ENCODE measurements at regions not wholly inside any gene's neighbourhood (a gene's known extent, or its start where the extent isn't known, plus 50 kb on each side); places are given as distances from the start of the nearest gene placed in this dataset.

GRCh38 chr3:96039632-96040031, 774.8 kb upstream of the EPHA6 start:
- no peak for TF ChIP-seq CTCF (IDR thresholded peaks at IDR 0.05; ENCODE audit: low read depth, low read length)
- TF ChIP-seq, protein P1, sequence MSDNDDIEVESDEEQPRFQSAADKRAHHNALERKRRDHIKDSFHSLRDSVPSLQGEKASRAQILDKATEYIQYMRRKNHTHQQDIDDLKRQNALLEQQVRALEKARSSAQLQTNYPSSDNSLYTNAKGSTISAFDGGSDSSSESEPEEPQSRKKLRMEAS (IDR thresholded peaks at IDR 0.05; ENCODE audit: low read depth, low read length): no peak
- TF ChIP-seq MYC (IDR thresholded peaks at IDR 0.05; ENCODE audit: low read depth, low read length): no peak
- no peak for TF ChIP-seq POLR2A (IDR thresholded peaks at IDR 0.05; ENCODE audit: extremely low read depth, insufficient read length)
- no peak for DNase-seq (ENCODE audit: low read depth)
- H3K4me3 ChIP-seq (ENCODE audit: low read depth, low read length): no peak overlapping the region

GRCh38 chr3:96059301-96059700, 755.1 kb upstream of the EPHA6 start:
- no peak for TF ChIP-seq POLR2A (IDR thresholded peaks at IDR 0.05; ENCODE audit: extremely low read depth, insufficient read length)
- TF ChIP-seq CTCF (IDR thresholded peaks at IDR 0.05; ENCODE audit: low read depth, low read length): no peak
- TF ChIP-seq, protein P1 (IDR thresholded peaks at IDR 0.05; ENCODE audit: low read depth, low read length): no peak
- no peak for TF ChIP-seq MYC (IDR thresholded peaks at IDR 0.05; ENCODE audit: low read depth, low read length)
- no peak for DNase-seq (ENCODE audit: low read depth)
- H3K4me3 ChIP-seq (ENCODE audit: low read depth, low read length): no peak overlapping the region

DNA sequence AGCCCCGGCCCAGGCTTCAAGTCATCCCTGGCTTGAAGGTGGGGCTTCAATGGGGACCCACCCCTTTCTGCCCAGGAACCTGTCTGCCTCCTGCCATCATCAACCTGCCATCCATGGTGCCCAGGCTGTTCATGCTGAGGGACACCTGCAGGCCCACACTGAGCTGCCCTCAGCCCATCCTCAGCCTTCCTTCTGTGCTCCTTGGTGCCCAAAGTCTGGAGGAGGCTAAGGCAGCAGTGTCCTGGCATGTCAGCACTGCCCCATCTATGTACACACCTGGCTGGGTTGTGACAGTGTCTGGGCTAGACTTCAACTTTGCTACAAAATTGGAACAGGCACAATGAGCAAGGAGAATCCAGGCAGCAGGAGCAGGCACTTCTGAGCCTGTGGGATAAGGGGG, 745.3 kb upstream of the EPHA6 start:
- TF ChIP-seq, protein P1 (IDR thresholded peaks at IDR 0.05; ENCODE audit: low read depth, low read length): no peak
- TF ChIP-seq POLR2A (IDR thresholded peaks at IDR 0.05; ENCODE audit: extremely low read depth, insufficient read length) (no peak), MYC (IDR thresholded peaks at IDR 0.05; ENCODE audit: low read depth, low read length) (no peak), CTCF (IDR thresholded peaks at IDR 0.05; ENCODE audit: low read depth, low read length) (no peak)
- no peak overlapping the region for H3K4me3 ChIP-seq (ENCODE audit: low read depth, low read length)
- DNase-seq (ENCODE audit: low read depth): no peak

DNA sequence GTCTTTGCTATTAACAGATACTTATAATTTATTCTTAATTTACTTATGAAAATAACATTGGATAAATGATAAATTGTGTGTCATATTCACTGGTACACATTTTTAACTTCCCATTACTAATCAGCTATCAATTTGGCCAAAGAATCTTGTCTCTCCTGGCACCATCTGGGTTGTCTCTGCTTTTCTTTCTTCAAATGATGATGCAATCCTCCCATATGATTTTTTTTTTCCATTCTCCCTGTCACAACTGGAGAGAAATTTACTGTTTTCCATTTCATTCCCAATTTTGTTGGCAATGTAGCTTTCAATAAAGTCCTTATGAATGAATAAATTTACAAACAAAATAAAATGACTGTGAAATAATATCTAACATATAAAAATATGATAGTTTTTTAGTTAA, 743.7 kb upstream of the EPHA6 start:
- H3K4me3 ChIP-seq (ENCODE audit: low read depth, low read length): no peak overlapping the region
- DNase-seq (ENCODE audit: low read depth): no peak
- no peak for TF ChIP-seq CTCF (IDR thresholded peaks at IDR 0.05; ENCODE audit: low read depth, low read length)
- TF ChIP-seq POLR2A (IDR thresholded peaks at IDR 0.05; ENCODE audit: extremely low read depth, insufficient read length): no peak
- TF ChIP-seq, protein P1 (IDR thresholded peaks at IDR 0.05; ENCODE audit: low read depth, low read length): no peak
- TF ChIP-seq MYC (IDR thresholded peaks at IDR 0.05; ENCODE audit: low read depth, low read length): no peak

- TF ChIP-seq POLR2A (IDR thresholded peaks at IDR 0.05; ENCODE audit: extremely low read depth, insufficient read length) (no peak), CTCF (IDR thresholded peaks at IDR 0.05; ENCODE audit: low read depth, low read length) (no peak), MYC (IDR thresholded peaks at IDR 0.05; ENCODE audit: low read depth, low read length) (no peak)
- TF ChIP-seq, protein P1 (IDR thresholded peaks at IDR 0.05; ENCODE audit: low read depth, low read length): no peak
- no peak overlapping the region for H3K4me3 ChIP-seq (ENCODE audit: low read depth, low read length)
- no peak for DNase-seq (ENCODE audit: low read depth)
Observed at GRCh38 chr3:96071097-96071496, 743.3 kb upstream of the EPHA6 start.

DNA sequence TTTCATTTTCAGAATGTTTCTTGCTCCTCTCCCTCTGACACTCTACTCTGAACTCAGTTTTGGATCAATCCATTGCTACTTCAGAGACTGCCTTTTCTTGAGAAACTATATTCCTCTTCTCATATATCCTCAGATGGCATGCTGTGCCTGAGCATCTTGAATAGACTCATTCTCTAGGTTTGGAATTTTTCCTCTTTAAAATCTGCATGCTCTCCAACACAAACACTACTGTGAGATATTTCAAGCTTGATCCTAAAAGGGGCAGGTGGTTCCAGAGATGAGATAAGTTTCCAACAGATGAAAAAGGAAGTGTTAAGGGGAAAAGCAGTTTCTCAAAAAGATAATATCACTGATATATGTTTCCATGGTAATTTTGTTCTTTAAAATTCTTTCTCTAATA, 742.2 kb upstream of the EPHA6 start:
- TF ChIP-seq, protein P1 (IDR thresholded peaks at IDR 0.05; ENCODE audit: low read depth, low read length): no peak
- no peak for TF ChIP-seq MYC (IDR thresholded peaks at IDR 0.05; ENCODE audit: low read depth, low read length)
- no peak for TF ChIP-seq CTCF (IDR thresholded peaks at IDR 0.05; ENCODE audit: low read depth, low read length)
- no peak for TF ChIP-seq POLR2A (IDR thresholded peaks at IDR 0.05; ENCODE audit: extremely low read depth, insufficient read length)
- no peak overlapping the region for H3K4me3 ChIP-seq (ENCODE audit: low read depth, low read length)
- no peak for DNase-seq (ENCODE audit: low read depth)
